GM23338 (cell line): ENCODE measurements at regions not wholly inside any gene's neighbourhood (a gene's known extent, or its start where the extent isn't known, plus 50 kb on each side); places are given as distances from the start of the nearest gene placed in this dataset.

Experiments
- ATAC-seq: fragments of 200-7000 bp; cut with Tn5 transposase; 3 replicates; pipeline ENCODE4 v1.9.1; 2020
- DNase-seq: peaks from one replicate; pipeline ENCODE4 v3.0.0-alpha.2; 2015; ENCODE audit warnings: low spot score
- H2AFZ ChIP-seq: fragments of 200-600 bp; sonication (generic); 2 replicates; pipeline ENCODE4 v1.8.0; 2016; ENCODE audit warnings: antibody characterized with exemption, mild to moderate bottlenecking, moderate library complexity
- H3F3A ChIP-seq: fragments of 200-600 bp; sonication (generic); replicated peaks from 2 replicates; pipeline ENCODE4 v1.8.0; 2017; ENCODE audit warnings: antibody characterized with exemption, mixed run types, low read depth
- H3K27ac ChIP-seq: fragments of 200-600 bp; sonication (generic); 2 replicates; pipeline ENCODE4 v1.6.1; 2016; ENCODE audit warnings: low read depth
- H3K27me3 ChIP-seq: fragments of 200-600 bp; sonication (generic); 2 replicates; pipeline ENCODE4 v1.8.0; 2016; ENCODE audit warnings: mild to moderate bottlenecking, mixed run types, moderate library complexity; ENCODE audit not compliant: insufficient read depth
- H3K36me3 ChIP-seq: fragments of 200-600 bp; sonication (generic); 2 replicates; pipeline ENCODE4 v1.8.0; 2016; ENCODE audit warnings: mild to moderate bottlenecking; ENCODE audit not compliant: insufficient read depth
- H3K4me1 ChIP-seq: fragments of 200-600 bp; sonication (generic); 2 replicates; pipeline ENCODE4 v1.8.0; 2016; ENCODE audit warnings: mild to moderate bottlenecking, moderate library complexity; ENCODE audit not compliant: insufficient read depth
- H3K4me2 ChIP-seq: fragments of 200-600 bp; sonication (generic); 2 replicates; pipeline ENCODE4 v1.7.1; 2017; ENCODE audit warnings: mixed run types
- H3K4me3 ChIP-seq: fragments of 200-600 bp; sonication (generic); 2 replicates; pipeline ENCODE4 v1.6.1; 2016; ENCODE audit warnings: mixed run types
- H3K79me2 ChIP-seq: fragments of 200-600 bp; sonication (generic); replicated peaks from 2 replicates; pipeline ENCODE4 v1.8.0; 2017; ENCODE audit warnings: mild to moderate bottlenecking; ENCODE audit not compliant: insufficient read depth
- H3K9me2 ChIP-seq: fragments of 200-600 bp; sonication (generic); 2 replicates; pipeline ENCODE4 v1.8.0; 2017; ENCODE audit not compliant: insufficient read depth
- H4K20me1 ChIP-seq: fragments of 200-600 bp; sonication (generic); replicated peaks from 2 replicates; pipeline ENCODE4 v1.8.0; 2017; ENCODE audit warnings: mild to moderate bottlenecking; ENCODE audit not compliant: insufficient read depth
- H3K27ac Mint-ChIP-seq: 2 replicates; pipeline ENCODE4 v1.8.0; 2020; ENCODE audit warnings: inconsistent platforms, mild to moderate bottlenecking, moderate library complexity, mixed read lengths
- H3K27me3 Mint-ChIP-seq: 3 replicates; pipeline ENCODE4 v1.8.0; 2022; ENCODE audit warnings: low read depth, mild to moderate bottlenecking, moderate library complexity, mixed read lengths, inconsistent platforms; ENCODE audit not compliant: insufficient read depth, poor library complexity
- H3K36me3 Mint-ChIP-seq: 3 replicates; pipeline ENCODE4 v1.8.0; 2021; ENCODE audit warnings: low read depth, mild to moderate bottlenecking, inconsistent platforms, moderate library complexity, mixed read lengths
- H3K4me1 Mint-ChIP-seq: 3 replicates; pipeline ENCODE4 v1.8.0; 2020; ENCODE audit warnings: mild to moderate bottlenecking, inconsistent platforms, mixed read lengths
- H3K4me3 Mint-ChIP-seq: 3 replicates; pipeline ENCODE4 v1.8.0; 2021; ENCODE audit warnings: moderate library complexity, mild to moderate bottlenecking, inconsistent platforms, mixed read lengths
- H3K9me3 Mint-ChIP-seq: 3 replicates; pipeline ENCODE4 v1.8.0; 2020; ENCODE audit warnings: moderate library complexity, mild to moderate bottlenecking, inconsistent platforms, mixed read lengths
- CREB1 ChIP-seq: fragments of 250-450 bp; sonication (Bioruptor Pico); IDR thresholded peaks from 2 replicates; pipeline ENCODE4 v1.5.0; 2020; ENCODE audit warnings: low read depth, mild to moderate bottlenecking, moderate library complexity
- ETS1 ChIP-seq: IDR thresholded peaks from 2 replicates; pipeline ENCODE4 v1.6.1; 2016; ENCODE audit warnings: antibody characterized with exemption
- EZH2 ChIP-seq: fragments of 200-600 bp; sonication (generic); IDR thresholded peaks from one replicate; pipeline ENCODE4 v1.8.0; 2017; ENCODE audit warnings: antibody characterized with exemption, mild to moderate bottlenecking, low read depth; ENCODE audit not compliant: unreplicated experiment
- ZNF462 ChIP-seq: fragments of 250-450 bp; sonication (Bioruptor Pico); IDR thresholded peaks from 2 replicates; pipeline ENCODE4 v1.5.0; 2020; ENCODE audit warnings: mild to moderate bottlenecking, moderate library complexity

DNA sequence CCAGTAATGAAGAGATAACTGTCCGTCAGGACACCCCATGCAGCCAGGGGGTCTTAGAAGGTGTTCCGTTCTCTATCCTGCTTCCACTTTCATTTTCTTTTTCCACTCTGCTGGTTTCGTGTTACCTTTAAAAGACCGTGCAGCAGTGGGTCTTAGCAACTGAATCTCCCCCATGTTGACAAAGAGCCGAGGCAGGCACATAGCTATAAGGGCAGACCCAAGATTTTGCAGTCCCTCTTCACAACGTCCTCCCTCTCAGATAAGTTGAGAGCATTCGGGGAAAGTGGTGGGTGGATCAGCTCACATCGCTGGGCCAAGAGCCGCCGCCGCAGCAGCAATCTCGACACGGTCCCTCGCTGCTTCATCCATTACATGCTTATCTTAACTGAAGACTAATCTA lies 355.5 kb downstream of the LMO4 start:
- no peaks in the 10 kb centered on the region for H3K36me3 ChIP-seq
- H3K79me2 ChIP-seq, result no peaks in the 10 kb centered on the region
- Mint-ChIP-seq H3K9me3 (peaks cover 5% of the 10 kb centered on the region; the same call in 2 of the 3 replicates), H3K27me3 (peaks cover 2% of the 10 kb centered on the region), H3K4me1 (peaks cover 48% of the 10 kb centered on the region), H3K36me3 (peaks cover 8% of the 10 kb centered on the region; the same call in 2 of the 3 replicates), H3K27ac (peak overlapping the region; percentile 22; the same call in 1 of the 2 replicates), H3K4me3 (peak overlapping the region; percentile 53)
- no peaks in the 10 kb centered on the region for H3F3A ChIP-seq
- peaks cover 36% of the 10 kb centered on the region for H3K4me1 ChIP-seq
- TF ChIP-seq ETS1 (no peak), ZNF462 (CRISPR knock-in tag) (no peak), CREB1 (CRISPR knock-in tag) (no peak)
- peak overlapping the region; percentile 68 for H3K4me2 ChIP-seq
- peak overlapping the region; percentile 42 for H3K4me3 ChIP-seq
- no peaks in the 10 kb centered on the region for H3K9me2 ChIP-seq
- peaks cover 22% of the 10 kb centered on the region; the same call in 1 of the 2 replicates for H3K27me3 ChIP-seq
- H3K27ac ChIP-seq, result no peak overlapping the region
- DNase-seq (peak; percentile 31), ATAC-seq (peak; percentile 61)
- H2AFZ ChIP-seq, result peak overlapping the region; percentile 74; the same call in 1 of the 2 replicates
- H4K20me1 ChIP-seq, result no peaks in the 10 kb centered on the region

GRCh38 chr1:87684713-87685205 lies 356.1 kb downstream of the LMO4 start:
- DNase-seq, result peak; percentile 11
- Mint-ChIP-seq H3K4me3 (peak overlapping the region; percentile 53), H3K27ac (no peak overlapping the region; the same call in 1 of the 2 replicates), H3K9me3 (peaks cover 3% of the 10 kb centered on the region; the same call in 2 of the 3 replicates), H3K36me3 (peaks cover 5% of the 10 kb centered on the region; the same call in 2 of the 3 replicates), H3K27me3 (peaks cover 2% of the 10 kb centered on the region), H3K4me1 (peaks cover 48% of the 10 kb centered on the region)
- H3K9me2 ChIP-seq, result no peaks in the 10 kb centered on the region
- peaks cover 40% of the 10 kb centered on the region for H3K4me1 ChIP-seq
- peak overlapping the region; percentile 42 for H3K4me3 ChIP-seq
- H3K36me3 ChIP-seq, result no peaks in the 10 kb centered on the region
- H3K4me2 ChIP-seq, result peak overlapping the region; percentile 68
- ATAC-seq, result peak; percentile 26
- H2AFZ ChIP-seq, result peak overlapping the region; percentile 74; the same call in 1 of the 2 replicates
- H3K79me2 ChIP-seq, result no peaks in the 10 kb centered on the region
- peaks cover 22% of the 10 kb centered on the region; the same call in 1 of the 2 replicates for H3K27me3 ChIP-seq
- H4K20me1 ChIP-seq, result no peaks in the 10 kb centered on the region
- H3F3A ChIP-seq, result no peaks in the 10 kb centered on the region
- TF ChIP-seq EZH2 (no peak), ETS1 (no peak)
- peak overlapping the region; percentile 76; the same call in 1 of the 2 replicates for H3K27ac ChIP-seq
